ENCODE measurements at regions not wholly inside any gene's neighbourhood (a gene's known extent, or its start where the extent isn't known, plus 50 kb on each side); places are given as distances from the start of the nearest gene placed in this dataset.

DNA sequence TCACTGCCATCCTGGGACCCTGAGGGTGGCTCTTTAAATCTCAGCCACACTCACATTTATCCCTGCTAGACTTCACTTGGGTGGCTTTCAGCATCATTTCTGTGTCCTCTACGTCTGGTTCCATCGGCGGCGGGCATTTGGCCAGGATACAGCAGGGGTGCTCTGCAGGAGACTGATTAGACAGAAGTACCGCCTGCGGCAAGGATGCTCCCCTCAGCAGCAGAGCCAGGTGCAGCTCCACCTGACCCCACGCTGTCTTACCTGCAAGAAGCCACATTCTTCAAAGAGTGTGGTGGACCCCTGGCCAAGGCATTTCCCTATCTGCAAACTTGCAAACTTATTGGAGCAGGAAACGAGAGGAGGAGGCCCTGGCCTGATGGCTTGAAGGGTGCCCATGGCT lies 309.8 kb upstream of the IRX4 start:
- no peak overlapping the region for H3K4me3 Mint-ChIP-seq (ENCODE audit: unreplicated experiment)
- no peaks in the 10 kb centered on the region for H3K36me3 Mint-ChIP-seq (ENCODE audit: unreplicated experiment)
- DNase-seq (ENCODE audit: extremely low spot score, unreplicated experiment): peak; percentile 71
- TF ChIP-seq, protein P1, sequence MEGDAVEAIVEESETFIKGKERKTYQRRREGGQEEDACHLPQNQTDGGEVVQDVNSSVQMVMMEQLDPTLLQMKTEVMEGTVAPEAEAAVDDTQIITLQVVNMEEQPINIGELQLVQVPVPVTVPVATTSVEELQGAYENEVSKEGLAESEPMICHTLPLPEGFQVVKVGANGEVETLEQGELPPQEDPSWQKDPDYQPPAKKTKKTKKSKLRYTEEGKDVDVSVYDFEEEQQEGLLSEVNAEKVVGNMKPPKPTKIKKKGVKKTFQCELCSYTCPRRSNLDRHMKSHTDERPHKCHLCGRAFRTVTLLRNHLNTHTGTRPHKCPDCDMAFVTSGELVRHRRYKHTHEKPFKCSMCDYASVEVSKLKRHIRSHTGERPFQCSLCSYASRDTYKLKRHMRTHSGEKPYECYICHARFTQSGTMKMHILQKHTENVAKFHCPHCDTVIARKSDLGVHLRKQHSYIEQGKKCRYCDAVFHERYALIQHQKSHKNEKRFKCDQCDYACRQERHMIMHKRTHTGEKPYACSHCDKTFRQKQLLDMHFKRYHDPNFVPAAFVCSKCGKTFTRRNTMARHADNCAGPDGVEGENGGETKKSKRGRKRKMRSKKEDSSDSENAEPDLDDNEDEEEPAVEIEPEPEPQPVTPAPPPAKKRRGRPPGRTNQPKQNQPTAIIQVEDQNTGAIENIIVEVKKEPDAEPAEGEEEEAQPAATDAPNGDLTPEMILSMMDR (IDR thresholded peaks at IDR 0.05): no peak
- no peak overlapping the region for H3K27ac Mint-ChIP-seq (ENCODE audit: unreplicated experiment)
- no peaks in the 10 kb centered on the region for H3K9me3 Mint-ChIP-seq (ENCODE audit: unreplicated experiment)
- H3K4me1 Mint-ChIP-seq (ENCODE audit: unreplicated experiment): no peaks in the 10 kb centered on the region
- no peaks in the 10 kb centered on the region for H3K27me3 Mint-ChIP-seq (ENCODE audit: unreplicated experiment)

DNA sequence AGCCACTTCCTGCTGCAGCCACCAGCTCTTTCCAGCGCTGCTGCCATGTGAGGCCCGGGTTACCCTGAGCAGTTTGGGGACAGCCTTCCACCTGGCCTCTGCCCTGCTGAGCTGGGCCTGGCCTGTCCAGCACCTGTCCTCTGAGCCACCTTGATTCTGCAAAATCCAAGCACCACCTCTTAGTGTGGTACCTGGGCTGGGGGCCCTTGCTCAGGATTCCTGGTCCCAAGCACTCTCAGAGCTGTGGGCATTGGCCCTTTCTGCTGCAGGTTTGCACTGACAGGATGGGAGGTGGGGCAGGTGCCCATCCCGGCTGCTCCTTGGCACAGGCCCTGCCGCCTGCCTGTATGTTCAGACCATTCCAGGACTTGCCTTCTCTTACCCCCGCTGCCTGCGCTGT lies 309.2 kb upstream of the IRX4 start:
- Mint-ChIP-seq H3K27ac (ENCODE audit: unreplicated experiment) (no peak overlapping the region), H3K27me3 (ENCODE audit: unreplicated experiment) (no peaks in the 10 kb centered on the region), H3K9me3 (ENCODE audit: unreplicated experiment) (no peaks in the 10 kb centered on the region), H3K36me3 (ENCODE audit: unreplicated experiment) (no peaks in the 10 kb centered on the region), H3K4me3 (ENCODE audit: unreplicated experiment) (no peak overlapping the region), H3K4me1 (ENCODE audit: unreplicated experiment) (no peaks in the 10 kb centered on the region)
- DNase-seq (ENCODE audit: extremely low spot score, unreplicated experiment): peak; percentile 70
- TF ChIP-seq, protein P1 (IDR thresholded peaks at IDR 0.05): no peak

DNA sequence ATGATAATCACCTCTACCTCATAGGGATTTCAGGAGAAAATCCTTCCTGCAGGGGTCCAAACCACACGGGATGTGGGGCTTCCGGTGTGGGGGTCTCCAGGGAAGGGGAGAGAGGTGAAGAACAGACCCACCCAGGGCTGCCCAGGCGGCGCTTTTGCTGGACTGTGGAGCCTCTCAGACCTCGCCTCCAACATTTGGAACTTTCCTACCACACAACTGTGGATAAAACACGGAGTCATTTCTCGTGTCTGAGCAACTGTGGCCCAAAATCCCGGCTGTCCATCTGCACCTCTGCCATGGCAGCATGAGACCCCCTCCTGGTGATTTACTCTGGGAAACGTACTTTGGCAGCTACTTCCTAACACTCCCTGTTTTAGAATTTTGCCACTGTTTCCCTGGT lies 307.8 kb upstream of the IRX4 start:
- Mint-ChIP-seq H3K36me3 (ENCODE audit: unreplicated experiment) (no peaks in the 10 kb centered on the region), H3K4me1 (ENCODE audit: unreplicated experiment) (no peaks in the 10 kb centered on the region), H3K27me3 (ENCODE audit: unreplicated experiment) (no peaks in the 10 kb centered on the region), H3K9me3 (ENCODE audit: unreplicated experiment) (no peaks in the 10 kb centered on the region), H3K4me3 (ENCODE audit: unreplicated experiment) (no peak overlapping the region), H3K27ac (ENCODE audit: unreplicated experiment) (no peak overlapping the region)
- peak; percentile 69 for DNase-seq (ENCODE audit: extremely low spot score, unreplicated experiment)
- TF ChIP-seq, protein P1 (IDR thresholded peaks at IDR 0.05): no peak

DNA sequence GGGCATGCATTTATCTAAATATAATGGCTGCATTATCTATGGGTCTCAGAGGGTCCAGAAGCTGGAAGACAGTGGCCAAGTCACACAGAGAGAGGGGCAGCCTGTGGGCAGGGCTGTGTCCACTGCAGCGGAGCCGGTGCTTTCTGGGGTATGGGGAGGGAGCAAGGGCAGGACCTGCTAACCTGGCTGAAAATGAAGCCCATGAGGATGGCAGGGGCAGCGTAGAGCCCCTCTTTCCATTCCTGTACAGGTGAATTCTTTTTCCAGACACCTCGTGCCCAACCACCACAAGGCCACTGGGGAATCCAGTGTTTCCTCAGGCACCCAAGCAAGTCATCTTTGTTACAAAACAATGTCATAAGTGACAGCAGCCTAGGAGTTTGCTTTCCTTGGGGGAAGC lies 305.9 kb upstream of the IRX4 start:
- no peak overlapping the region for H3K4me3 Mint-ChIP-seq (ENCODE audit: unreplicated experiment)
- no peak for DNase-seq (ENCODE audit: extremely low spot score, unreplicated experiment)
- H3K36me3 Mint-ChIP-seq (ENCODE audit: unreplicated experiment): no peaks in the 10 kb centered on the region
- no peak overlapping the region for H3K27ac Mint-ChIP-seq (ENCODE audit: unreplicated experiment)
- no peaks in the 10 kb centered on the region for H3K9me3 Mint-ChIP-seq (ENCODE audit: unreplicated experiment)
- H3K4me1 Mint-ChIP-seq (ENCODE audit: unreplicated experiment): no peaks in the 10 kb centered on the region
- H3K27me3 Mint-ChIP-seq (ENCODE audit: unreplicated experiment): no peaks in the 10 kb centered on the region
- TF ChIP-seq, protein P1 (IDR thresholded peaks at IDR 0.05): no peak

DNA sequence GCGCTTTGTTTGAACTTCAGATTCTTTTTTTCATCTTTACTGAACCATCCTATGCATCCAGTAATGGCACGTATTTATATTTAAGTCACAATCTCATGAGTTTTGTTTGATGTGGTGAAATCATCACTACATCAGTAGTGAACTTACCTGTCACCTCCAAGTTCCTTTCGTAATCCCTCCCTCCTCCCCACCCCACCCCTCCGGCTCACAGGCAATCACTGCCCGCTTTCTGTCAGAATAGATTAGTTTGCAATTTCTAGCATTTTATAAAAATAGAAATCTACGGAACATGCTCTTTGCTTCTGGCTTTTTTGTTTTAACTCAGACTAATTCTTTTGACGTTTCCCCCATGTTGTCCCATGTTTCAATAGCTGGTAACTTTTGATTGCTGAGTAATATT lies 305.4 kb upstream of the IRX4 start:
- no peak for DNase-seq (ENCODE audit: extremely low spot score, unreplicated experiment)
- H3K36me3 Mint-ChIP-seq (ENCODE audit: unreplicated experiment): no peaks in the 10 kb centered on the region
- H3K4me1 Mint-ChIP-seq (ENCODE audit: unreplicated experiment): no peaks in the 10 kb centered on the region
- H3K4me3 Mint-ChIP-seq (ENCODE audit: unreplicated experiment): no peak overlapping the region
- TF ChIP-seq, protein P1 (IDR thresholded peaks at IDR 0.05): no peak
- no peaks in the 10 kb centered on the region for H3K9me3 Mint-ChIP-seq (ENCODE audit: unreplicated experiment)
- H3K27ac Mint-ChIP-seq (ENCODE audit: unreplicated experiment): no peak overlapping the region
- H3K27me3 Mint-ChIP-seq (ENCODE audit: unreplicated experiment): no peaks in the 10 kb centered on the region
